OCI-LY1 (cell line): ENCODE measurements at regions not wholly inside any gene's neighbourhood (a gene's known extent, or its start where the extent isn't known, plus 50 kb on each side); places are given as distances from the start of the nearest gene placed in this dataset.

Experiments
- H2AFZ ChIP-seq: fragments of 200-600 bp; sonication (generic), shearing (Covaris generic); 2 replicates; pipeline ENCODE4 v1.6.0; 2014; ENCODE audit warnings: antibody characterized with exemption, mild to moderate bottlenecking, low read length
- H3F3A ChIP-seq: fragments of 200-600 bp; sonication (generic), shearing (Covaris generic); 2 replicates; pipeline ENCODE4 v1.6.0; 2014; ENCODE audit warnings: mild to moderate bottlenecking, antibody characterized with exemption, low read length, moderate library complexity; ENCODE audit not compliant: insufficient read depth
- H3K27ac ChIP-seq: fragments of 200-600 bp; sonication (generic); 2 replicates; pipeline ENCODE4 v1.5.1; 2014; ENCODE audit warnings: low read length, mixed run types, mild to moderate bottlenecking, low read depth; ENCODE audit not compliant: poor library complexity, severe bottlenecking
- H3K27me3 ChIP-seq: fragments of 200-600 bp; sonication (generic); 2 replicates; pipeline ENCODE4 v1.6.0; 2014; ENCODE audit warnings: antibody characterized with exemption, mild to moderate bottlenecking, low read length, moderate library complexity; ENCODE audit not compliant: insufficient read depth
- H3K36me3 ChIP-seq: fragments of 200-600 bp; sonication (generic); 2 replicates; pipeline ENCODE4 v1.6.1; 2014; ENCODE audit warnings: mild to moderate bottlenecking, antibody characterized with exemption, low read length, moderate library complexity, mixed read lengths; ENCODE audit not compliant: insufficient read depth
- H3K4me1 ChIP-seq: fragments of 200-600 bp; sonication (generic); 2 replicates; pipeline ENCODE4 v1.5.1; 2014; ENCODE audit warnings: mild to moderate bottlenecking, low read length, moderate library complexity; ENCODE audit not compliant: insufficient read depth, severe bottlenecking
- H3K4me2 ChIP-seq: fragments of 200-600 bp; sonication (generic), shearing (Covaris generic); 2 replicates; pipeline ENCODE4 v1.6.1; 2014; ENCODE audit warnings: low read length
- H3K4me3 ChIP-seq: fragments of 200-600 bp; sonication (generic); 2 replicates; pipeline ENCODE4 v1.5.1; 2014; ENCODE audit warnings: low read length, low read depth, mild to moderate bottlenecking, mixed read lengths; ENCODE audit not compliant: poor library complexity, severe bottlenecking
- H3K79me2 ChIP-seq: fragments of 200-600 bp; shearing (Covaris generic); 2 replicates; pipeline ENCODE4 v1.6.1; 2016; ENCODE audit warnings: mixed run types, low read length, mixed read lengths; ENCODE audit not compliant: insufficient read depth
- H3K9ac ChIP-seq: fragments of 200-600 bp; sonication (generic), shearing (Covaris generic); 2 replicates; pipeline ENCODE4 v1.6.1; 2014; ENCODE audit warnings: mild to moderate bottlenecking, low read length, mixed read lengths
- H3K9me2 ChIP-seq: fragments of 200-600 bp; sonication (generic), shearing (Covaris generic); 2 replicates; pipeline ENCODE4 v1.6.1; 2014; ENCODE audit warnings: low read depth, mild to moderate bottlenecking, low read length, mixed read lengths
- H3K9me3 ChIP-seq: fragments of 200-600 bp; shearing (Covaris generic); 2 replicates; pipeline ENCODE4 v1.6.1; 2014; ENCODE audit warnings: low read length, mixed read lengths
- H4K20me1 ChIP-seq: fragments of 200-600 bp; sonication (generic), shearing (Covaris generic); 2 replicates; pipeline ENCODE4 v1.6.0; 2016; ENCODE audit warnings: mild to moderate bottlenecking, low read length; ENCODE audit not compliant: insufficient read depth
- CTCF ChIP-seq: fragments of 200-600 bp; sonication (generic), shearing (Covaris generic); IDR thresholded peaks from 2 replicates; pipeline ENCODE4 v1.5.1; 2017; ENCODE audit warnings: mild to moderate bottlenecking, antibody characterized with exemption, low read length, moderate library complexity, mixed read lengths
- EZH2 ChIP-seq: fragments of 200-600 bp; sonication (generic), shearing (Covaris generic); IDR thresholded peaks from 2 replicates; pipeline ENCODE4 v1.8.0; 2017; ENCODE audit warnings: borderline replicate concordance, mixed run types, mild to moderate bottlenecking, antibody characterized with exemption, low read length, moderate library complexity, mixed read lengths

DNA sequence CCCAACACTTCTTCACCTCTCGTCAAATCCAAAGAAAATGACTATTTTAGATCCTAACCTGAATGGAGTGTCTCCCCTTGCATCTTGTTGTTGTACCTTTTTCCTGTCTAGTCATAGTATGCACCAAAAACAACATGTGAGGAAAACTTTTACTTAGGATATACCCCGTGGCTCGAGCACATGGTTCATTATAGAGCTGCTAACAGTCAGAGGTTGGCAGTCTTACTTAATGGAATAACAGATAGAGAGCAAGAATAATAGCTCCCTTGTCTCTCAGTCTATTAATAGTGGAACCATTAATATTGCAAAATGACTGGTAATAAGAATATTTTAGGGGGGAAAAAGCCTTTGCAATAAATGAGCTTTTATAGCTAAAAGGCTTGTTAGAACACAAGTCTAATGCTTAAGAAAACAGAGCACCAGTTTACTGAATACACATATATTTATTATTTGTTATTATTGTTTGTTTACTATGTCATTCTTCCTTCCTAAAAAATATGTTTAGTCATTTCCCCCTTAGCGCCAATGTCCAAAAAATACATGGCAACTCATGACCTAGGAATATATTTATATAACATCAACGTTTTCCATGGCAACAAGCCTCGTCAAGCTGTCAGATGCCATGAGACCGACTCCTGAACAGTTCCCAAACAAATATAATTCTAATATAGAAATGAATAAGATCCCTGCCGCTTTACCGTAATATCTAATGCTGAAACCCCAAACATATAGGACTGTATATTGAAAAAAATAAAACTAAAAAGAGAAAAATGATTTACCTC, 592.4 kb downstream of the SOX5 start:
- H3F3A ChIP-seq, result no peaks in the 10 kb centered on the region
- H3K9me2 ChIP-seq, result no peaks in the 10 kb centered on the region
- no peak overlapping the region for H3K27ac ChIP-seq
- no peak for TF ChIP-seq CTCF
- no peak for TF ChIP-seq EZH2
- no peaks in the 10 kb centered on the region for H3K79me2 ChIP-seq
- H4K20me1 ChIP-seq, result no peaks in the 10 kb centered on the region
- no peaks in the 10 kb centered on the region for H3K9me3 ChIP-seq
- no peak overlapping the region for H2AFZ ChIP-seq
- no peaks in the 10 kb centered on the region for H3K36me3 ChIP-seq
- H3K27me3 ChIP-seq, result no peaks in the 10 kb centered on the region
- no peak overlapping the region for H3K9ac ChIP-seq
- H3K4me3 ChIP-seq, result no peak overlapping the region
- no peaks in the 10 kb centered on the region for H3K4me1 ChIP-seq
- H3K4me2 ChIP-seq, result no peak overlapping the region

DNA sequence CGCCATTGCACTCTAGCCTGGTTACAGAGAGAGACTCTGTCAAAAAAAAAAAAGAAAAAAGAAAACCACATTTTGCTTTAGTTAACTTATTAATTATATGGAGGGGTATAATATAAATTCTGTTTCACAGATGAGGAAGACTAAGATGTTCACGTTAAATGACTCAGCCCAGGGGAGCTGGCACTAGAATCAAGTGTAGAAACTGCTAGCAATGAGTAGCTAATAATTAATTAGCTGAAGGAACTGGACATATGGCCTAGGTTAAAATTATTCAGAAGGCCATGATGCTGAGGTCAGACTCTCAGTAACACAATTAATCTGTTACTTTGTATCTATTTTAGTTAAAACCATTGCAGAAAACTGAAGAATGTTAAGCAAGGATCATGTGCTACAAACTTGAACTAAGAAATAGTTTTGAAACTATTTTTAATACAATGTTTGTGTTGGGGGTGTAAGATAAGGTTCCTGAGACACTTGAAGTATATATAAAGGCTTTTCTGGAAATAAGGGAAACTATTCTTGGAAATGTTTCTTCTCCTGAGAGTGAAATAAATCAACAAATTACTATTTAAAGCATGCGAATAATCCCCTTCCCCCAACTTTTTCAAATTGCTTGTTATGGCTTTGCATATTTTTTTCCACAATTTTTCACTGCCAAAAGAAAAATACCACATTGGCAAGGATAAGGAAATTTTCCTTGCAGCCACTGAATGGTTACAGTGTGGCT, 589.3 kb downstream of the SOX5 start:
- Histone ChIP-seq H3K4me3 (no peak overlapping the region), H3K9me3 (no peaks in the 10 kb centered on the region), H3K4me1 (no peaks in the 10 kb centered on the region), H3K36me3 (no peaks in the 10 kb centered on the region), H2AFZ (no peak overlapping the region), H3F3A (no peaks in the 10 kb centered on the region), H3K27me3 (no peaks in the 10 kb centered on the region), H3K79me2 (no peaks in the 10 kb centered on the region), H3K9ac (no peak overlapping the region), H4K20me1 (no peaks in the 10 kb centered on the region), H3K4me2 (no peak overlapping the region), H3K27ac (no peak overlapping the region), H3K9me2 (no peaks in the 10 kb centered on the region)
- TF ChIP-seq EZH2 (no peak), CTCF (no peak)

GRCh38 chr12:23361971-23362370, 587.5 kb downstream of the SOX5 start:
- H3K4me1 ChIP-seq, result no peaks in the 10 kb centered on the region
- H3K36me3 ChIP-seq, result no peaks in the 10 kb centered on the region
- H4K20me1 ChIP-seq, result no peaks in the 10 kb centered on the region
- no peak overlapping the region for H3K4me3 ChIP-seq
- no peaks in the 10 kb centered on the region for H3K9me3 ChIP-seq
- no peaks in the 10 kb centered on the region for H3K9me2 ChIP-seq
- no peaks in the 10 kb centered on the region for H3F3A ChIP-seq
- no peak overlapping the region for H2AFZ ChIP-seq
- no peaks in the 10 kb centered on the region for H3K79me2 ChIP-seq
- TF ChIP-seq CTCF (peak; percentile 17; the same call in 1 of the 2 replicates), EZH2 (no peak)
- H3K4me2 ChIP-seq, result no peak overlapping the region
- no peaks in the 10 kb centered on the region for H3K27me3 ChIP-seq
- H3K9ac ChIP-seq, result no peak overlapping the region
- no peak overlapping the region for H3K27ac ChIP-seq
